Left renal cortex interstitium (tissue), 4 donors: ENCODE measurements at regions not wholly inside any gene's neighbourhood (a gene's known extent, or its start where the extent isn't known, plus 50 kb on each side); places are given as distances from the start of the nearest gene placed in this dataset.
"Not testable (repeated sequence)": the region's sequence is repeated elsewhere in the genome, so short reads cannot be mapped to it uniquely, and the experiment has no call there.

Source experiments
- DNase-seq, 4 donors: peaks; one replicate each; pipeline ENCODE4 v3.0.0-alpha.2; 2013; ENCODE audit warnings: low read depth in 4 of 4, low spot score in 2 of 4, missing footprints in 1 of 4

DNA sequence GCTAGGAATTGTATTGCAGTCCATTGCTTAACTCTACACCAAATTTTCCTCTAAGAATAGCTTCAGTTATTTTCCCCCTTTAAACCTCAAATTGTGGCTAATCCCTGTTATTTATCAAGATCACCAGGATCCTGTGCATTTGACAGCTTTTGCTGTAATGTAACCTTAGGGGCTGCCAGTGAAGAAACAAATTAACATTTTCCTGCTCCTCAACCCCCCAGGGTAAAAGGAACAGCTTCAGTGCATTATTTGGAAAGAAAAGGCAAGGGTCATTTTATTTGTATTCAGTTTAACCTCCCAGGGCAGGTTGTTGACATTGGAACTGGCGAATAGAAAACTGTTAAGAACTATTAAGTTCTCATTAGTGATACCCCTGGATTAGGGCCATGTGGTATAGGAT lies 57.0 kb downstream of the PCDH20 start:
- DNase-seq = no peak

DNA sequence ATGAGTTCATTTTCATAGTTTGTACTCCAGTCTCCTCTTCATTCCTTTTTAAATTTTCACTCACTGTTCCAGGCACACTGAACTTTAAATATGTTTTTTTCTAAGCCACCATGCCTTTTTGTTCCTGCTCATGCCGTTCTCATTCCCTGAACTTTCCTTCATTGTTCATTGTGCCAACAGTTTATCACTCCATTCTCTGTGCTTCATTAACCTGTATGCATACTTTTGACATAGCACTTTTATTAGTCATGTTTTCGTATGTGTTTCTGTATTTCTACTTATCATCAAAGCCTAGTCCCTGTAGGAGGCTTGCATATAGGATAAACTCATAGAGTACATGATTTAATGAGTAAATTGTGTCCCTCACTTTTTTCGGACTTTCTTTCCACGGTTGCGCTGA lies 65.3 kb downstream of the PCDH20 start:
- DNase-seq = no peak

- DNase-seq = no peak
Measured at GRCh38 chr13:61339054-61339621, 76.5 kb downstream of the PCDH20 start.

DNA sequence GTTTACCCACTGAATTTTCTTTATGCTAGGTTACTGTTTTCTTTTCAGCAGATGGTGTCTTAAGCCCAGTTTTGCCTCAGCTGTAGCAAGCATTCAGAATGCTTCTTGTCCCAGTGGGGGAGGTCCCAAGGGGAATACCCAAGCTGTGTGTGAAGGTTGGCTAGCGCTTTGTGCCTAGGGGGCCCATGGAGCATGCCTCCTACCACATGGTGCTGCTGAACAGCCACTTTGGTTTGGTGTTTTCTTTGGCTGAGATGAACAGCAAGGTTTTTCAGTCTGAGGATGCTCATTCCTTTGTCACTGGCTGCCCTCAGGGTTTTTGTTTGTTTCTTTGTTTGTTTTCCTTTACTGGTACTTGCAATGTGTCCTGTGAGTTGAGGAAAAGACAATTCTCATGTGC lies 99.0 kb downstream of the PCDH20 start:
- no peak for DNase-seq

GRCh38 chr13:61294467-61295191 lies 121.0 kb downstream of the PCDH20 start:
- peak in 1 of 4 donors; percentile 25 for DNase-seq

DNA sequence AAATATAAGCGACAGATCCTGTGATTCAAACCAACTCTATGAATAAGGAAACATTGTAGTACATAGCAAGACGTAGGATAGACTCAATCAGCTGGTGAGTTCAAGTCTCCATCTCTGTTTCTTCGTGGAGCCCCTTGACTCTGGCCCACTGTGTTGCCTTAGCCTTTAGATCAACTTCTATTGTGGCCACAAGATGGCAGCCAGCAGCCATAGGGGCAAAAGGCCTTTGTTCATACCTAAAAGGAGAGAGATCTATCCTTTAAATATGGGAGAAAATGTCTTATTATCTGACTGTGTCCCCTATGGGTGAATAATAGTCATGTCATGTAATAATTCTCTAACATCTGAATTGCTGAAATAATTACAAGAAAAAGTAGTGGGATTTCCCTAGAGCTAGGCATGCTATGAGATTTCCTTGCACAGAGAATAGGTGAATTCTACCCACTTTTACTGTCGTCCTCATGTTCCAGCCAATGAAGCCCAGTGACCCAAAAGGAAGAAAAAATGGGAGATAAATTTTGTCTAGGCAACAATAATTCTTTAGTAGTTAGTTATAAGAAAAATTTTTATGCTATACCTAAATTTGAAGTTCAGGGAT lies 129.4 kb downstream of the PCDH20 start:
- DNase-seq = no peak

DNA sequence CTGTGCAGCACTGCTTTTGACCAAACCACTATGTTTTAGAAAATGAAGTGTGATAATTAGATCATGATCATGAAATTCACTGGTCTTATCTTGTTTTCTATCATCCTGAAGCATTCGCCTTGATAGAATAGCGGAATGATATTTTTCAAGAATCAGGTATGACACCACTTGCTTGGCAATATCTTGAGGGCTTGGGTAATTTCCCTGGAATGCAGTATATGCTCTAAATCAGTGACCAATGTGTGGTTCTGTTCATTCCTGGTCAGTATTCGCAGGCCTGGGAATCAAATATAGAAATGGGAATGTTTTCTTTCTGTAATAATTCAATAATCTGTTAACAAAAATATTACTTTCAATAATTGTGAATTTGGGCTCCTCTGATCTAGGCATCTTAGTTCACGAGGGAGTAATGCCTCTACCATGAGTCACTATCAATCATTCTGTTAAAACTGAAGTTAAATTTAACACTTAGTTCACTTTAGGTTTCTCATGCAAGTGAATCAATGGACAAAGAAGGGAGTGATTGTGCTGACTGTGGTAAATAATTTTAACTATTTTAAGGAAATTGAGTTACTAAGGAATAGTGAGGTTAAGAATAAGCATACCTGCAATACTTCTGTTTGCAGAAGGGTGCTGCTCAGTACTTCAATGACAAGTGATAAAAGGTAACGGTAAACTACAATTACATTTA lies 137.9 kb downstream of the PCDH20 start:
- no peak for DNase-seq

DNA sequence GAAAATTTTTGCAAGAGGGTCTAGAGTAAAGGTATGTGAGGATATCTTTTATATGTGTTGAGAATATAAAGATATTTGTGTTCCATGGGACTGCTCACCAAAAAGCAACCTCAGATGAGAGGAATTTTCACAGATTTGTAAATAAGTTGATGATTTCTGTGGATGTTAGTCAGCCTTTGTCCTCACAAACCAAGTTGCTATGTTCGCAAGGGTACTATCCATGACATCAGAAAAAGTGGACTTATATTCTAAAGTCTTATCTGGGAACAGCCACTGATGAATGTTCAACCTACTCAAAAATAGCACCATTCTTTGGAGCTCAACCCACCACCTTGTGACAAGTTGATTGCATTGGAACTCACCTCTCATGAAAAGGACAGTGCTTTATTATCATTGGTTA lies 138.6 kb downstream of the PCDH20 start:
- DNase-seq = no peak

GRCh38 chr13:61276401-61276800 lies 139.2 kb downstream of the PCDH20 start:
- no peak for DNase-seq

DNA sequence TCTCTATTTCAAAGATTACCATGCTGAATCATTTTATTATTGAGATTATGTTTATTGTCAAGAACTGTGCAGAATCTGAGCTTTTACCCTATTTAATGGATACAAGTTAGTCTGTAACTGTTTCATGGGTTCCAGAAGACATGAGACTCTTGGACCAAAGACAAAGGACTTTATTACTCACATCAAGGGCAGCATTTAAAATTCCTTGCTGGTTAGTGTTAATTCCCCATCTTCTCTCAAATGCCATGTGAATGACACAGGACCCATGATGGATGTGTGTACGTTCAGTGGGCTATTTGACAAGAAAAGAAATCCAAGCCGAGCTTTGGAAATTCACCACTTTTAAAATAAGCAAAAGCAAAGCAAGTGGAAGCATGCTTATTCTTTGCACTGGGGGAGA lies 139.9 kb downstream of the PCDH20 start:
- no peak for DNase-seq

GRCh38 chr13:61275251-61275650 lies 140.4 kb downstream of the PCDH20 start:
- no peak for DNase-seq

DNA sequence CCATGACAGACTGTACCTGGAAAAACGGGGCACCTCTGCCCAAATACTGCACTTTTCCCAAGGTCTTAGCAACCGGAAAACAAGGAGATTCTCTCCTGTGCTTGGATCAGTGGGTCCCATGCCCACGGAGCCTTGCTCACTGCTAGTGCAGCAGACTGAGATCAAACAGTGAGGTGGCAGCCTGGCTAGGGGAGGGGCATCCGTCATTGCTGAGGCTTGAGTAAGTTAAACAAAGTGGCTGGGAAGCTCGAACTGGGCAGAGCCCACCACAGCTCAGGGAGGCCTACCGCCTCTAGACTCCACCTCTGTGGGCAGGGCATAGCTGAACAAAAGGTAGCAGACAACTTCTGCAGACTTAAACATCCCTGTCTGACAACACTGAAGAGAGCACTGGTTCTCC lies 148.8 kb downstream of the PCDH20 start:
- DNase-seq = not testable (repeated sequence)

GRCh38 chr13:61261746-61262472 lies 153.7 kb downstream of the PCDH20 start:
- no peak for DNase-seq

- no peak for DNase-seq
Measured at GRCh38 chr13:61258185-61258584, 157.5 kb downstream of the PCDH20 start.

- DNase-seq = no peak
Measured at GRCh38 chr13:61255040-61255796, 160.4 kb downstream of the PCDH20 start.

- no peak for DNase-seq
Measured at GRCh38 chr13:61253105-61253877, 162.4 kb downstream of the PCDH20 start.

DNA sequence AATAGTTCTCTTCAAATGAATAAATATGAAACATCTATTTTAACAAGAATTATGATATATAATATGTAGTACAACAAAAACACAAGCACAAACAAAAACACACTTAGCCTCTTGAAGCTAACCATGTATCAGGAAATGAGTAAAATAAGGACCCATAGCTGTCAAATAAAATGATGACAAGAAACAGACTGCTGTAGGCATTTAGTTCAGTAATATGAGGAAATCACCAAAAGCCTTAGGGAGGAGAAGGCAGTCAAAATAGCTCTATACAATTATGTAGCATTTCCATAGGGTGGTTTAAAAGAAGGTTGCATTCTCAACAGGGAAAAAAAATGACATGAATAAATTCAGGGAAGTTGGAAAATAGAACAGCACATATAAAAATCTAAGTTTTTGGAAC lies 163.4 kb downstream of the PCDH20 start:
- peak in 3 of 4 donors; percentile 21 to 31 (median 30) for DNase-seq

DNA sequence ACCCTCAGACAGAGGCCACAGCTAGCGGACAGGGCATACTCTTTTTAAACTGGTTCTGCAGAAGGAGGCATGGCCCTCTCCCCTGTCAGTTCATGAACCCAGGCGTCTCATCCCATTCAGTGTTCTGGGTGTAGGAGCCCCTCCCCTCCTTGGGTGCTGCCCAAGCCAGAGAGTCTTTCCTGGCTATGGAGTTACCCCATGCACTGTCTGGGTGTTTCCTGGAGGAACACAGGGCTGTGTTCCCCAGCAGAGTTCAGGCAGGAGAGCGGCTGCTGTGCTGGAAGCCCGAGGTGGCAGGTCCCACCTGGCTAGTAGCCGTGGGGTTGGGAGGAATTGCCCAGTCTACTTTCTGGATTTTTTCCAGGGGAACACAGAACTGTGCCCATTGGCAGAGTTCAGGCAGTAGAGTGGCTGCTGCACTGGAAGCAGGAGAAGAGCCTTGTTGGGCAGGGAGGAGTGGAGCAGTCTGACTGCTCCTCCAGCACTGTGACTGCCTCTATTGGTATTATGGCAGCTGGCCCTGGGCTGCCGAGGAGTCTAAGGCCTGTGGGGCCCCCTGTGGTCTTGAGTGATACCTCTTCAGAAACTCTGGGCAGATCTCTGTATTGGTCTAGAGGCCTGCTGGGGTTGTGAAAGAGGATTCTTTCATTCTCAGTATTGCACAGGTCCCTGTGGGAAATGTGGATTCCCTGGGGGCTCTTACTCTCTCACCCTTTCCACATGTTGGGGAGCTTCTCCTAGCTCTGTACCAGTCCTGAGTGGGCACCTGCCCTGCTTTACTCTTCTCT lies 168.3 kb downstream of the PCDH20 start:
- no peak for DNase-seq

GRCh38 chr13:61246351-61246750 lies 169.3 kb downstream of the PCDH20 start:
- no peak for DNase-seq
